K562 (cell line): ENCODE measurements at regions not wholly inside any gene's neighbourhood (a gene's known extent, or its start where the extent isn't known, plus 50 kb on each side); places are given as distances from the start of the nearest gene placed in this dataset.

Experiments
- CEBPZ ChIP-seq: fragments of 150-350 bp; IDR thresholded peaks from 2 replicates; pipeline ENCODE4 v1.6.1; 2014; ENCODE audit warnings: low read depth, mild to moderate bottlenecking, low read length, borderline replicate concordance
- DPF2 ChIP-seq: fragments of 450-650 bp; IDR thresholded peaks from 2 replicates; pipeline ENCODE4 v1.6.1; 2016
- EP400 ChIP-seq: fragments of 450-650 bp; IDR thresholded peaks from 2 replicates; pipeline ENCODE4 v1.6.1; 2017; ENCODE audit warnings: antibody characterized with exemption, mild to moderate bottlenecking, moderate library complexity
- FUS ChIP-seq: fragments of 200-400 bp; formaldehyde crosslinking; optimal IDR thresholded peaks from 2 replicates; pipeline ENCODE3; 2017; ENCODE audit warnings: low read depth, low read length
- HBP1 ChIP-seq: fragments of 450-650 bp; formaldehyde crosslinking; IDR thresholded peaks from 2 replicates; pipeline ENCODE4 v1.4.0; 2022; ENCODE audit warnings: missing genetic modification characterization
- MITF ChIP-seq: IDR thresholded peaks from 2 replicates; pipeline ENCODE4 v1.6.1; 2014; ENCODE audit warnings: antibody characterized with exemption
- MLLT1 ChIP-seq, 2 experiments: fragments of 450-650 bp; IDR thresholded peaks; 2 replicates each; pipeline ENCODE4 v1.6.1; 2016
- MTF1 ChIP-seq: fragments of 250-450 bp; sonication (Bioruptor Pico); IDR thresholded peaks from 2 replicates; pipeline ENCODE4 v1.9.0; 2021; ENCODE audit warnings: moderate library complexity, mild to moderate bottlenecking, inconsistent platforms, borderline replicate concordance
- POLR3G ChIP-seq: IDR thresholded peaks from 2 replicates; pipeline ENCODE4 v1.6.1; 2011; ENCODE audit not compliant: insufficient read length, insufficient replicate concordance; ENCODE audit errors: extremely low read depth
- YBX1 ChIP-seq: fragments of 450-650 bp; IDR thresholded peaks from 2 replicates; pipeline ENCODE4 v1.7.1; 2016; ENCODE audit warnings: mild to moderate bottlenecking
- ZFX ChIP-seq: sonication (generic); formaldehyde crosslinking; IDR thresholded peaks from 2 replicates; pipeline ENCODE4 v1.8.0; 2022; ENCODE audit warnings: mild to moderate bottlenecking, missing genetic modification reagents, moderate library complexity
- ZNF589 ChIP-seq: fragments of 200-800 bp; sonication (Bioruptor generic); IDR thresholded peaks from 2 replicates; pipeline ENCODE4 v1.6.1; 2016; ENCODE audit warnings: low read depth, missing genetic modification characterization, missing compliant biosample characterization
- ZNF778 ChIP-seq: fragments of 450-650 bp; formaldehyde crosslinking; IDR thresholded peaks from 2 replicates; pipeline ENCODE4 v1.4.0; 2020; ENCODE audit warnings: mild to moderate bottlenecking, moderate library complexity
- TF ChIP-seq, protein P1 (sequence below): sonication (generic); formaldehyde crosslinking; IDR thresholded peaks from 2 replicates; pipeline ENCODE4 v1.8.0; 2022; ENCODE audit warnings: mild to moderate bottlenecking, missing genetic modification reagents
- TF ChIP-seq, protein P2 (sequence below): sonication (generic); formaldehyde crosslinking; IDR thresholded peaks from 2 replicates; pipeline ENCODE4 v1.8.0; 2022; ENCODE audit warnings: missing genetic modification reagents, mild to moderate bottlenecking, borderline replicate concordance

DNA sequence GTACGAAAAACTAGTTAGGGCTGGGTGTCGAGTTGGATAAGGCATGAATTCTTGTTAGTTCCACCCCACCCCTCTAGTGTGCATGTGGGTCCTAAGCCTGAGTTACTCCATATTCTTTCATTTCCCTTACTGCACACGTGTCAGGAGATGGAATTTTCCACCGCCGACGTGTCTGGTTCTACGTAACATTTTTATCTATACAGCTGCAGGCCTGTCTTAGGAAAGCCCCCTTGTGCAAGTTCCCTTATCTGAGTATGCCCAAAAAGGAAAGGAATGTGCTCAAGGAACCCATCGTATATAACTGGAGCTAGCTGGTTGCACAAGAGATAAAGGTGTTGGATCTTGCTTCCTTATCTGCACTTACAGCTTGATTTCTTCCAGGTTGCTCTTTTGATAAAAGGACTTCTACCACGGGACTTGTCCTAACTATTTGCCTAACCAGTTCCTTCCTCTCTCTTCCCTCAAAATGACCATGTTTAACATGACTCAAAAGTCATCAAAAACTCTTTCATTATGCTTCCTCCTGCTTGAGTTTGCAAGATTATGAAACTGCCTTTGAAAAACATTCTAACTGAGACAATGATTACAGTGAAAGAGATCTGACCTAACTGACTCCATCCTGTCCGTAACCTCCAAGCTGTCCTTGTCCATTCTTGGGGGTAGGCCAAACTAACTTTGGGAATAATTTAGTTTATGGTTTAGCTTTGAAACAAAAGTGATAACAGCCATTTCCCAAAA lies 181.4 kb downstream of the AKR1D1 start (continued):
- TF ChIP-seq MITF (peak; percentile 97), MTF1 (CRISPR knock-in tag) (peak; percentile 100), ZNF778 (CRISPR knock-in tag) (0 out of 2 replicates have a peak, but pooled peaks have one; percentile 24), ZFX (CRISPR knock-in tag) (peak; percentile 37; the same call in 1 of the 2 replicates), EP400 (peak; percentile 90), YBX1 (peak; percentile 95; the same call in 1 of the 2 replicates), FUS (no peak), MLLT1 (IDR thresholded peaks at IDR 0.05) (peak; percentile 92 to 93), CEBPZ (no peak), DPF2 (peak; percentile 100), POLR3G (no peak), HBP1 (CRISPR knock-in tag) (peak; percentile 91; the same call in 1 of the 2 replicates), ZNF589 (CRISPR knock-in tag) (peak; percentile 100)
- TF ChIP-seq, protein P1, sequence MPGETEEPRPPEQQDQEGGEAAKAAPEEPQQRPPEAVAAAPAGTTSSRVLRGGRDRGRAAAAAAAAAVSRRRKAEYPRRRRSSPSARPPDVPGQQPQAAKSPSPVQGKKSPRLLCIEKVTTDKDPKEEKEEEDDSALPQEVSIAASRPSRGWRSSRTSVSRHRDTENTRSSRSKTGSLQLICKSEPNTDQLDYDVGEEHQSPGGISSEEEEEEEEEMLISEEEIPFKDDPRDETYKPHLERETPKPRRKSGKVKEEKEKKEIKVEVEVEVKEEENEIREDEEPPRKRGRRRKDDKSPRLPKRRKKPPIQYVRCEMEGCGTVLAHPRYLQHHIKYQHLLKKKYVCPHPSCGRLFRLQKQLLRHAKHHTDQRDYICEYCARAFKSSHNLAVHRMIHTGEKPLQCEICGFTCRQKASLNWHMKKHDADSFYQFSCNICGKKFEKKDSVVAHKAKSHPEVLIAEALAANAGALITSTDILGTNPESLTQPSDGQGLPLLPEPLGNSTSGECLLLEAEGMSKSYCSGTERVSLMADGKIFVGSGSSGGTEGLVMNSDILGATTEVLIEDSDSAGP (CRISPR knock-in tag): no peak
- TF ChIP-seq, protein P2, sequence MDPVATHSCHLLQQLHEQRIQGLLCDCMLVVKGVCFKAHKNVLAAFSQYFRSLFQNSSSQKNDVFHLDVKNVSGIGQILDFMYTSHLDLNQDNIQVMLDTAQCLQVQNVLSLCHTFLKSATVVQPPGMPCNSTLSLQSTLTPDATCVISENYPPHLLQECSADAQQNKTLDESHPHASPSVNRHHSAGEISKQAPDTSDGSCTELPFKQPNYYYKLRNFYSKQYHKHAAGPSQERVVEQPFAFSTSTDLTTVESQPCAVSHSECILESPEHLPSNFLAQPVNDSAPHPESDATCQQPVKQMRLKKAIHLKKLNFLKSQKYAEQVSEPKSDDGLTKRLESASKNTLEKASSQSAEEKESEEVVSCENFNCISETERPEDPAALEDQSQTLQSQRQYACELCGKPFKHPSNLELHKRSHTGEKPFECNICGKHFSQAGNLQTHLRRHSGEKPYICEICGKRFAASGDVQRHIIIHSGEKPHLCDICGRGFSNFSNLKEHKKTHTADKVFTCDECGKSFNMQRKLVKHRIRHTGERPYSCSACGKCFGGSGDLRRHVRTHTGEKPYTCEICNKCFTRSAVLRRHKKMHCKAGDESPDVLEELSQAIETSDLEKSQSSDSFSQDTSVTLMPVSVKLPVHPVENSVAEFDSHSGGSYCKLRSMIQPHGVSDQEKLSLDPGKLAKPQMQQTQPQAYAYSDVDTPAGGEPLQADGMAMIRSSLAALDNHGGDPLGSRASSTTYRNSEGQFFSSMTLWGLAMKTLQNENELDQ: no peak
